ENCODE measurements at regions not wholly inside any gene's neighbourhood (a gene's known extent, or its start where the extent isn't known, plus 50 kb on each side); places are given as distances from the start of the nearest gene placed in this dataset.

- Histone ChIP-seq H3K9ac (ENCODE audit: insufficient read depth, low read length) (no peak overlapping the region), H3K27ac (ENCODE audit: insufficient read depth, low read length) (no peak overlapping the region), H3K36me3 (ENCODE audit: control insufficient read depth, insufficient read depth, low read length) (no peaks in the 10 kb centered on the region), H4K20me1 (ENCODE audit: control insufficient read depth, extremely low read depth, insufficient read depth, low read length) (no peaks in the 10 kb centered on the region), H3K9me3 (ENCODE audit: control insufficient read depth, insufficient read depth, low read depth, low read length) (no peaks in the 10 kb centered on the region), H3K79me2 (ENCODE audit: control insufficient read depth, insufficient read depth, low read length) (no peaks in the 10 kb centered on the region), H3K4me1 (ENCODE audit: control insufficient read depth, extremely low read depth, insufficient read depth, low read length) (no peaks in the 10 kb centered on the region), H3K27me3 (ENCODE audit: control insufficient read depth, insufficient read depth, low read length) (no peaks in the 10 kb centered on the region), H3K4me3 (replicated peaks in 1 of 4; ENCODE audit: control extremely low read depth in 1 of 4, insufficient read depth in 1 of 4, low read depth in 3 of 4, low read length in 4 of 4) (no peak overlapping the region), H2AFZ (ENCODE audit: low read length) (no peak overlapping the region), H3K4me2 (ENCODE audit: extremely low read depth, insufficient read depth, low read length) (no peak overlapping the region)
- TF ChIP-seq CTCF (conservative IDR thresholded peaks at IDR 0.05 in 1 of 2, IDR thresholded peaks at IDR 0.05 in 1 of 2; ENCODE audit: low read depth in 1 of 2, low read length in 2 of 2): no peak
- no peak for TF ChIP-seq EZH2 (IDR thresholded peaks at IDR 0.05; ENCODE audit: low read length, missing control alignments)
- no peak for DNase-seq (ENCODE audit: low read depth in 2 of 2)
Observed at GRCh38 chr14:35989736-35990135, 163.6 kb downstream of the BRMS1L start.

GRCh38 chr14:35988972-35989690 is 163.0 kb downstream of the BRMS1L start:
- TF ChIP-seq CTCF (conservative IDR thresholded peaks at IDR 0.05 in 1 of 2, IDR thresholded peaks at IDR 0.05 in 1 of 2; ENCODE audit: low read depth in 1 of 2, low read length in 2 of 2): no peak
- Histone ChIP-seq H3K4me2 (ENCODE audit: extremely low read depth, insufficient read depth, low read length) (no peak overlapping the region), H3K4me3 (replicated peaks in 1 of 4; ENCODE audit: control extremely low read depth in 1 of 4, insufficient read depth in 1 of 4, low read depth in 3 of 4, low read length in 4 of 4) (no peak overlapping the region), H3K9me3 (ENCODE audit: control insufficient read depth, insufficient read depth, low read depth, low read length) (no peaks in the 10 kb centered on the region), H3K9ac (ENCODE audit: insufficient read depth, low read length) (no peak overlapping the region), H2AFZ (ENCODE audit: low read length) (no peak overlapping the region), H3K36me3 (ENCODE audit: control insufficient read depth, insufficient read depth, low read length) (no peaks in the 10 kb centered on the region), H3K27ac (ENCODE audit: insufficient read depth, low read length) (no peak overlapping the region), H3K79me2 (ENCODE audit: control insufficient read depth, insufficient read depth, low read length) (no peaks in the 10 kb centered on the region), H4K20me1 (ENCODE audit: control insufficient read depth, extremely low read depth, insufficient read depth, low read length) (no peaks in the 10 kb centered on the region), H3K27me3 (ENCODE audit: control insufficient read depth, insufficient read depth, low read length) (no peaks in the 10 kb centered on the region), H3K4me1 (ENCODE audit: control insufficient read depth, extremely low read depth, insufficient read depth, low read length) (no peaks in the 10 kb centered on the region)
- no peak for DNase-seq (ENCODE audit: low read depth in 2 of 2)

GRCh38 chr14:35988550-35988949 is 162.4 kb downstream of the BRMS1L start:
- H2AFZ ChIP-seq (ENCODE audit: low read length): no peak overlapping the region
- H3K4me1 ChIP-seq (ENCODE audit: control insufficient read depth, extremely low read depth, insufficient read depth, low read length): no peaks in the 10 kb centered on the region
- no peaks in the 10 kb centered on the region for H3K79me2 ChIP-seq (ENCODE audit: control insufficient read depth, insufficient read depth, low read length)
- H3K27me3 ChIP-seq (ENCODE audit: control insufficient read depth, insufficient read depth, low read length): no peaks in the 10 kb centered on the region
- no peak overlapping the region for H3K9ac ChIP-seq (ENCODE audit: insufficient read depth, low read length)
- no peak overlapping the region for H3K27ac ChIP-seq (ENCODE audit: insufficient read depth, low read length)
- TF ChIP-seq EZH2 (IDR thresholded peaks at IDR 0.05; ENCODE audit: low read length, missing control alignments) (no peak), CTCF (conservative IDR thresholded peaks at IDR 0.05 in 1 of 2, IDR thresholded peaks at IDR 0.05 in 1 of 2; ENCODE audit: low read depth in 1 of 2, low read length in 2 of 2) (no peak)
- no peak overlapping the region for H3K4me3 ChIP-seq (replicated peaks in 1 of 4; ENCODE audit: control extremely low read depth in 1 of 4, insufficient read depth in 1 of 4, low read depth in 3 of 4, low read length in 4 of 4)
- no peak for DNase-seq (ENCODE audit: low read depth in 2 of 2)
- no peaks in the 10 kb centered on the region for H3K36me3 ChIP-seq (ENCODE audit: control insufficient read depth, insufficient read depth, low read length)
- H4K20me1 ChIP-seq (ENCODE audit: control insufficient read depth, extremely low read depth, insufficient read depth, low read length): no peaks in the 10 kb centered on the region
- no peak overlapping the region for H3K4me2 ChIP-seq (ENCODE audit: extremely low read depth, insufficient read depth, low read length)
- no peaks in the 10 kb centered on the region for H3K9me3 ChIP-seq (ENCODE audit: control insufficient read depth, insufficient read depth, low read depth, low read length)

All from fibroblast of lung (primary cell).